HG02973 (cell line): ENCODE measurements at regions not wholly inside any gene's neighbourhood (a gene's known extent, or its start where the extent isn't known, plus 50 kb on each side); places are given as distances from the start of the nearest gene placed in this dataset.

Experiments
- ATAC-seq: cut with Tn5 transposase; IDR thresholded peaks from one replicate; pipeline ENCODE4 v1.9.1; 2021; ENCODE audit warnings: moderate library complexity; ENCODE audit not compliant: unreplicated experiment

GRCh38 chr6:102398788-102399390 is 1005.4 kb downstream of the GRIK2 start:
- no peak for ATAC-seq

- no peak for ATAC-seq
Measured at GRCh38 chr6:102390541-102390940, 997.0 kb downstream of the GRIK2 start.

GRCh38 chr6:102389994-102390393 is 996.5 kb downstream of the GRIK2 start:
- no peak for ATAC-seq

GRCh38 chr6:102387326-102388033 is 994.0 kb downstream of the GRIK2 start:
- ATAC-seq = no peak

- ATAC-seq = no peak
Measured at GRCh38 chr6:102381203-102381602, 987.7 kb downstream of the GRIK2 start.

- ATAC-seq = no peak
Measured at GRCh38 chr6:102356170-102356569, 962.7 kb downstream of the GRIK2 start.

GRCh38 chr6:102355578-102355977 is 962.1 kb downstream of the GRIK2 start:
- ATAC-seq = no peak

- no peak for ATAC-seq
Measured at GRCh38 chr6:102352552-102352951, 959.0 kb downstream of the GRIK2 start.

GRCh38 chr6:102344769-102345168 is 951.3 kb downstream of the GRIK2 start:
- ATAC-seq = no peak

GRCh38 chr6:102340311-102340710 is 946.8 kb downstream of the GRIK2 start:
- ATAC-seq = no peak

- ATAC-seq = no peak
Measured at GRCh38 chr6:102333736-102334135, 940.2 kb downstream of the GRIK2 start.

GRCh38 chr6:102327697-102328225 is 934.3 kb downstream of the GRIK2 start:
- ATAC-seq = no peak

- ATAC-seq = no peak
Measured at GRCh38 chr6:102313699-102314098, 920.2 kb downstream of the GRIK2 start.

- ATAC-seq = no peak
Measured at GRCh38 chr6:102309700-102310099, 916.2 kb downstream of the GRIK2 start.

GRCh38 chr6:102300350-102300749 is 906.8 kb downstream of the GRIK2 start:
- no peak for ATAC-seq

GRCh38 chr6:102298051-102298450 is 904.5 kb downstream of the GRIK2 start:
- no peak for ATAC-seq
